ACC112 (cell line): ENCODE measurements at regions not wholly inside any gene's neighbourhood (a gene's known extent, or its start where the extent isn't known, plus 50 kb on each side); places are given as distances from the start of the nearest gene placed in this dataset.
"Not testable (repeated sequence)": the region's sequence is repeated elsewhere in the genome, so short reads cannot be mapped to it uniquely, and the experiment has no call there.

Source experiments
- H2AFZ ChIP-seq: fragments of 200-600 bp; sonication (generic); one replicate; pipeline ENCODE4 v1.6.0; 2017; ENCODE audit warnings: antibody characterized with exemption, low read length; ENCODE audit not compliant: unreplicated experiment
- H3K27ac ChIP-seq: fragments of 200-600 bp; sonication (generic); 2 replicates; pipeline ENCODE4 v1.5.1; 2014; ENCODE audit warnings: low read depth, mild to moderate bottlenecking, antibody characterized with exemption, low read length, moderate library complexity
- H3K27me3 ChIP-seq: fragments of 200-600 bp; sonication (generic); 2 replicates; pipeline ENCODE4 v1.6.1; 2014; ENCODE audit warnings: mild to moderate bottlenecking, antibody characterized with exemption, low read length, moderate library complexity, mixed read lengths; ENCODE audit not compliant: insufficient read depth
- H3K36me3 ChIP-seq: fragments of 200-600 bp; sonication (generic); 2 replicates; pipeline ENCODE4 v1.6.1; 2016; ENCODE audit warnings: mild to moderate bottlenecking, antibody characterized with exemption, low read length, moderate library complexity, mixed read lengths; ENCODE audit not compliant: insufficient read depth
- H3K4me1 ChIP-seq: fragments of 200-600 bp; sonication (generic); one replicate; pipeline ENCODE4 v1.6.1; 2016; ENCODE audit warnings: low read length, mixed read lengths; ENCODE audit not compliant: insufficient read depth, unreplicated experiment, control insufficient read depth
- H3K4me3 ChIP-seq: fragments of 200-600 bp; sonication (generic); 2 replicates; pipeline ENCODE4 v1.5.1; 2014; ENCODE audit warnings: mild to moderate bottlenecking, low read depth, low read length
- H3K79me2 ChIP-seq: fragments of 200-600 bp; sonication (generic); one replicate; pipeline ENCODE4 v1.6.0; 2016; ENCODE audit warnings: low read length; ENCODE audit not compliant: control insufficient read depth, unreplicated experiment, insufficient read depth

- no peak overlapping the region for H3K27ac ChIP-seq
- no peak overlapping the region for H2AFZ ChIP-seq
- H3K4me3 ChIP-seq: no peak overlapping the region
- no peaks in the 10 kb centered on the region for H3K36me3 ChIP-seq
- no peaks in the 10 kb centered on the region for H3K27me3 ChIP-seq
- peaks cover 17% of the 10 kb centered on the region for H3K4me1 ChIP-seq
- H3K79me2 ChIP-seq: no peaks in the 10 kb centered on the region
Measured at GRCh38 chr19:28700176-28700575, 512.8 kb downstream of the UQCRFS1 start.

GRCh38 chr19:28697308-28697707, 515.6 kb downstream of the UQCRFS1 start:
- H3K27ac ChIP-seq: no peak overlapping the region
- no peaks in the 10 kb centered on the region for H3K27me3 ChIP-seq
- no peaks in the 10 kb centered on the region for H3K36me3 ChIP-seq
- no peak overlapping the region for H3K4me3 ChIP-seq
- peaks cover 6% of the 10 kb centered on the region for H3K4me1 ChIP-seq
- no peak overlapping the region for H2AFZ ChIP-seq
- no peaks in the 10 kb centered on the region for H3K79me2 ChIP-seq

GRCh38 chr19:28694812-28695211, 518.1 kb downstream of the UQCRFS1 start:
- no peak overlapping the region for H3K27ac ChIP-seq

GRCh38 chr19:28691683-28692082, 521.3 kb downstream of the UQCRFS1 start:
- H3K4me1 ChIP-seq: no peaks in the 10 kb centered on the region
- no peak overlapping the region for H3K27ac ChIP-seq
- H3K4me3 ChIP-seq: no peak overlapping the region
- no peak overlapping the region for H2AFZ ChIP-seq
- H3K36me3 ChIP-seq: no peaks in the 10 kb centered on the region
- no peaks in the 10 kb centered on the region for H3K27me3 ChIP-seq
- H3K79me2 ChIP-seq: no peaks in the 10 kb centered on the region

More at GRCh38 chr19:28694812-28695211, 518.1 kb downstream of the UQCRFS1 start:
- Histone ChIP-seq H3K4me3 (no peak overlapping the region), H3K27me3 (no peaks in the 10 kb centered on the region), H3K36me3 (no peaks in the 10 kb centered on the region), H3K79me2 (no peaks in the 10 kb centered on the region), H2AFZ (no peak overlapping the region), H3K4me1 (no peaks in the 10 kb centered on the region)

GRCh38 chr19:28689464-28689863, 523.5 kb downstream of the UQCRFS1 start:
- H2AFZ ChIP-seq, H3K4me3 ChIP-seq, H3K27ac ChIP-seq, H3K27me3 ChIP-seq, H3K4me1 ChIP-seq, H3K79me2 ChIP-seq, H3K36me3 ChIP-seq: not testable (repeated sequence)

- Histone ChIP-seq H3K27me3 (no peaks in the 10 kb centered on the region), H3K4me1 (no peaks in the 10 kb centered on the region), H3K27ac (no peak overlapping the region), H2AFZ (no peak overlapping the region), H3K4me3 (no peak overlapping the region), H3K36me3 (no peaks in the 10 kb centered on the region), H3K79me2 (no peaks in the 10 kb centered on the region)
Measured at GRCh38 chr19:28687296-28687695, 525.7 kb downstream of the UQCRFS1 start.

- no peak overlapping the region for H3K4me3 ChIP-seq
- H3K79me2 ChIP-seq: no peaks in the 10 kb centered on the region
- no peak overlapping the region for H2AFZ ChIP-seq
- no peaks in the 10 kb centered on the region for H3K27me3 ChIP-seq
- H3K36me3 ChIP-seq: no peaks in the 10 kb centered on the region
- no peaks in the 10 kb centered on the region for H3K4me1 ChIP-seq
- no peak overlapping the region for H3K27ac ChIP-seq
Measured at GRCh38 chr19:28686756-28687155, 526.2 kb downstream of the UQCRFS1 start.

GRCh38 chr19:28685802-28686201, 527.1 kb downstream of the UQCRFS1 start:
- no peak overlapping the region for H3K27ac ChIP-seq
- H3K36me3 ChIP-seq: no peaks in the 10 kb centered on the region
- H3K79me2 ChIP-seq: no peaks in the 10 kb centered on the region
- no peaks in the 10 kb centered on the region for H3K27me3 ChIP-seq
- H3K4me3 ChIP-seq: no peak overlapping the region
- H2AFZ ChIP-seq: no peak overlapping the region
- no peaks in the 10 kb centered on the region for H3K4me1 ChIP-seq

- H3K4me3 ChIP-seq, H3K36me3 ChIP-seq, H2AFZ ChIP-seq, H3K79me2 ChIP-seq, H3K4me1 ChIP-seq, H3K27me3 ChIP-seq, H3K27ac ChIP-seq: not testable (repeated sequence)
Measured at GRCh38 chr19:28685077-28685476, 527.9 kb downstream of the UQCRFS1 start.

- Histone ChIP-seq H3K27ac (no peak overlapping the region), H2AFZ (no peak overlapping the region), H3K27me3 (no peaks in the 10 kb centered on the region), H3K79me2 (no peaks in the 10 kb centered on the region), H3K36me3 (no peaks in the 10 kb centered on the region), H3K4me1 (no peaks in the 10 kb centered on the region), H3K4me3 (no peak overlapping the region)
Measured at GRCh38 chr19:28680111-28680510, 532.8 kb downstream of the UQCRFS1 start.

GRCh38 chr19:28670836-28671235, 542.1 kb downstream of the UQCRFS1 start:
- Histone ChIP-seq H3K27ac (no peak overlapping the region), H3K79me2 (no peaks in the 10 kb centered on the region), H3K27me3 (no peaks in the 10 kb centered on the region)

More at GRCh38 chr19:28670836-28671235, 542.1 kb downstream of the UQCRFS1 start:
- no peak overlapping the region for H2AFZ ChIP-seq
- no peaks in the 10 kb centered on the region for H3K4me1 ChIP-seq
- no peaks in the 10 kb centered on the region for H3K36me3 ChIP-seq
- H3K4me3 ChIP-seq: no peak overlapping the region
